Breast epithelium (tissue), 4 donors: ENCODE measurements at regions not wholly inside any gene's neighbourhood (a gene's known extent, or its start where the extent isn't known, plus 50 kb on each side); places are given as distances from the start of the nearest gene placed in this dataset.

Experiments used
- DNase-seq, 2 donors: peaks; one replicate each; pipeline ENCODE4 v3.0.0-alpha.2; 2019; ENCODE audit warnings: low spot score in 2 of 2
- H3K27ac ChIP-seq, 2 donors: fragments of 200-600 bp; sonication (generic) in 1 of 2; one replicate each; pipeline ENCODE4 v1.5.1; 2016 to 2019; ENCODE audit warnings: mild to moderate bottlenecking in 1 of 2
- H3K27me3 ChIP-seq, 2 donors: fragments of 200-600 bp; sonication (generic) in 1 of 2; one replicate each; pipeline versions ENCODE4 v1.5.1 to v1.6.0; 2017 to 2019; ENCODE audit warnings: control low read depth in 1 of 2, mild to moderate bottlenecking in 1 of 2
- H3K36me3 ChIP-seq: fragments of 200-600 bp; one replicate; pipeline ENCODE4 v1.5.1; 2019
- H3K4me1 ChIP-seq, 2 donors: fragments of 200-600 bp; sonication (generic); one replicate each; pipeline ENCODE4 v1.5.1; 2016 to 2019; ENCODE audit warnings: control low read depth in 1 of 2
- H3K4me3 ChIP-seq, 3 donors: fragments of 200-600 bp; sonication (generic); 1 replicate in 2 of 3; 2 replicates in 1 of 3; pipeline ENCODE4 v1.5.1; 2016 to 2019; ENCODE audit warnings: mild to moderate bottlenecking in 3 of 3, moderate library complexity in 2 of 3
- H3K9me3 ChIP-seq, 2 donors: fragments of 200-600 bp; sonication (generic) in 1 of 2; one replicate each; pipeline ENCODE4 v1.5.1; 2016 to 2019; ENCODE audit warnings: control low read depth in 1 of 2
- POLR2A ChIP-seq: fragments of 450-650 bp; IDR thresholded peaks from one replicate; pipeline ENCODE4 v1.6.1; 2016; ENCODE audit warnings: antibody characterized with exemption, mild to moderate bottlenecking, moderate library complexity
- POLR2AphosphoS5 ChIP-seq, 3 donors: sonication (generic); formaldehyde crosslinking; IDR thresholded peaks; one replicate each; pipeline ENCODE4 v1.6.1; 2017; ENCODE audit warnings: antibody characterized with exemption in 3 of 3
- intact Hi-C: fragments of 100-400 bp; cut with DNase I; formaldehyde crosslinking; loops from one replicate; pipeline ENCODE4 v1.15.1; 2023; ENCODE audit warnings: low total_unique reads
- TF ChIP-seq, protein P1 (sequence below), 3 donors: fragments of 450-650 bp; IDR thresholded peaks; one replicate each; pipeline ENCODE4 v1.5.1; 2016 to 2017; ENCODE audit warnings: antibody characterized with exemption in 3 of 3, mild to moderate bottlenecking in 3 of 3, moderate library complexity in 3 of 3

DNA sequence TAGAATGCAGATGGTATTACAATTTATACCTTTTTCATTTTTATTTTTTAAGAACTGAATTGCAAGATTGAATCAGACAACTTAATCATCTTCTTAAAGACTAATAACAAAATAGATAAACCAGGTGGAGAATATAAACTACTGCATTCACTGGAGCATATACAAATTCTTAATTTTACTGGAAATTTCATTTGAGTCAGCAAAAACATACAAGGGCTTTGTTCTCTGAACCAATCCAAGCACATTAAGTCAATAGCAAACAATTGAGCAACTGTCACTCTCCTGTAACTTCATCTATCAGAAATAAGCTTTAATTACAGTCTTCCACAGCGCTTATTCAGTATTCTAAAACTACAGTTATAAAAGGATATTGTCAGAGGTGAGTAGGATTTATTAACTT is 167.4 kb upstream of the OBI1 start:
- no peaks in the 10 kb centered on the region for H3K9me3 ChIP-seq
- H3K4me1 ChIP-seq, result no peaks in the 10 kb centered on the region
- no peaks in the 10 kb centered on the region for H3K27me3 ChIP-seq
- H3K27ac ChIP-seq, result no peak overlapping the region
- no peak for TF ChIP-seq POLR2AphosphoS5 (IDR thresholded peaks at IDR 0.05)
- TF ChIP-seq, protein P1, sequence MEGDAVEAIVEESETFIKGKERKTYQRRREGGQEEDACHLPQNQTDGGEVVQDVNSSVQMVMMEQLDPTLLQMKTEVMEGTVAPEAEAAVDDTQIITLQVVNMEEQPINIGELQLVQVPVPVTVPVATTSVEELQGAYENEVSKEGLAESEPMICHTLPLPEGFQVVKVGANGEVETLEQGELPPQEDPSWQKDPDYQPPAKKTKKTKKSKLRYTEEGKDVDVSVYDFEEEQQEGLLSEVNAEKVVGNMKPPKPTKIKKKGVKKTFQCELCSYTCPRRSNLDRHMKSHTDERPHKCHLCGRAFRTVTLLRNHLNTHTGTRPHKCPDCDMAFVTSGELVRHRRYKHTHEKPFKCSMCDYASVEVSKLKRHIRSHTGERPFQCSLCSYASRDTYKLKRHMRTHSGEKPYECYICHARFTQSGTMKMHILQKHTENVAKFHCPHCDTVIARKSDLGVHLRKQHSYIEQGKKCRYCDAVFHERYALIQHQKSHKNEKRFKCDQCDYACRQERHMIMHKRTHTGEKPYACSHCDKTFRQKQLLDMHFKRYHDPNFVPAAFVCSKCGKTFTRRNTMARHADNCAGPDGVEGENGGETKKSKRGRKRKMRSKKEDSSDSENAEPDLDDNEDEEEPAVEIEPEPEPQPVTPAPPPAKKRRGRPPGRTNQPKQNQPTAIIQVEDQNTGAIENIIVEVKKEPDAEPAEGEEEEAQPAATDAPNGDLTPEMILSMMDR (IDR thresholded peaks at IDR 0.05), result no peak
- no peak for TF ChIP-seq POLR2A
- DNase-seq, result no peak
- H3K36me3 ChIP-seq, result no peaks in the 10 kb centered on the region
- no peak overlapping the region for H3K4me3 ChIP-seq
- intact Hi-C loops, result no loop called here

DNA sequence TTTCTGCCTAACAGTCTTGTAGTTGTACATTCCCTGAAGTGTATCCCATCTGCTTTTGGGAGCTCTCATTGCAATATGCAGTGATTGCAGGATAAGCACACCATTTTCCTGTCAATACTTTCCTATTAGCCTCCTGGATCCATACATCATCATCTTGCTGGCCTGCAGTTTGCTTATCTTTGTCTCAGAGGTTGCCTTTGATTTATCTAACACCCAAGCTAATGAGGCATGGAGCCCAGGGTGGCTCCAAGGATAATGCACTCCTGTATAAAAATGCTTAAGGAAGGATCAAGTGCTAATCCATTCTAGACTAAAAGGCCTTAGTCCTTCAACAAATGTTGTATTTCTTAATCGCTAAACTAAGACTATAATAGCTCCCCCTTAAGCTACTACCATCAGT is 161.6 kb upstream of the OBI1 start:
- no peak for DNase-seq
- no peak overlapping the region for H3K27ac ChIP-seq
- H3K36me3 ChIP-seq, result no peaks in the 10 kb centered on the region
- TF ChIP-seq POLR2AphosphoS5 (IDR thresholded peaks at IDR 0.05) (no peak), POLR2A (no peak)
- TF ChIP-seq, protein P1 (IDR thresholded peaks at IDR 0.05), result no peak
- intact Hi-C loops, result no loop called here
- H3K4me3 ChIP-seq, result no peak overlapping the region
- no peaks in the 10 kb centered on the region for H3K27me3 ChIP-seq
- no peaks in the 10 kb centered on the region for H3K4me1 ChIP-seq
- H3K9me3 ChIP-seq, result no peaks in the 10 kb centered on the region

DNA sequence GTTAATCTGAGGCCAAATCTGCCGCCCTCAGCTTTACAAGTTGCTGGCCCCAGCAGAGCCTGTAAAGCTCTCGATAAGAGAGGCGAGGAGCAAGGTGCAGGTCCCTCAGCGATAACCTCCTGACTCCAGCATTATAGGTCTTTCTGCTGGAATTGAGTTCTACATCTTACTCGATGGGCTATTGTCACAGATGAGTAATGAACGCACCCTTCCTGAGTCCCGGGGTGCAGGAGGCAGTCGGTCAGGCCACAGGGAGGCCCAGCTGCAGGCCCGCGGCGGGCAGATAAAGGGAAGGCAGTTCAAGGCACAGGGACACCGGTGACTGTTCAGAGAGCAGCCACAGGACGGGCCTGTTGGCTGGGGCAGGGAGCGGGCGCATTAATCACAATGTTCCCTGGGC is 157.6 kb upstream of the OBI1 start:
- Histone ChIP-seq H3K4me1 (no peaks in the 10 kb centered on the region), H3K27me3 (no peaks in the 10 kb centered on the region), H3K4me3 (no peak overlapping the region), H3K9me3 (no peaks in the 10 kb centered on the region), H3K36me3 (no peaks in the 10 kb centered on the region), H3K27ac (no peak overlapping the region)
- TF ChIP-seq POLR2AphosphoS5 (IDR thresholded peaks at IDR 0.05) (no peak), POLR2A (no peak)
- TF ChIP-seq, protein P1 (IDR thresholded peaks at IDR 0.05), result no peak
- intact Hi-C loops, result no loop called here
- no peak for DNase-seq

DNA sequence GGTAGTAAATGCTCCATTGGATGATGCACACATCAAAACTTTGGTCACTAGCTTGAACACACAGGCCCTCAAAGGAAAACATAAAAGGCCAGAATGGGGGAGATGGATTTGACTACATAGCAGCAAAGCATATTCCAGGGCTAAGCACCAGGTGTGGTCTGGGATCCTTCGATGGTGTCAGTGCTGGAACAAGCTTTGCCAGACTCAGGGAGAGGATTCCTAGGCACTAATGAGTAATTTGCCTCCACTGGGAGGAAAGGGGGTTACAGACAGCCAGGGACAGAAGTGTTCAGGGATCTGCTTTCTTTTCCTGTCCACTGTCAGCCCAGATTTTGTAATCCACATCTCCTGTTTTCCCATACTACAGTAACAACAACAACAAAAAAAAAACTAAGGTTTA is 157.2 kb upstream of the OBI1 start:
- DNase-seq, result no peak
- Histone ChIP-seq H3K27me3 (no peaks in the 10 kb centered on the region), H3K4me3 (no peak overlapping the region), H3K4me1 (no peaks in the 10 kb centered on the region), H3K36me3 (no peaks in the 10 kb centered on the region), H3K9me3 (no peaks in the 10 kb centered on the region), H3K27ac (no peak overlapping the region)
- TF ChIP-seq, protein P1 (IDR thresholded peaks at IDR 0.05), result no peak
- TF ChIP-seq POLR2AphosphoS5 (IDR thresholded peaks at IDR 0.05), result no peak
- TF ChIP-seq POLR2A, result no peak
- intact Hi-C loops, result no loop called here

DNA sequence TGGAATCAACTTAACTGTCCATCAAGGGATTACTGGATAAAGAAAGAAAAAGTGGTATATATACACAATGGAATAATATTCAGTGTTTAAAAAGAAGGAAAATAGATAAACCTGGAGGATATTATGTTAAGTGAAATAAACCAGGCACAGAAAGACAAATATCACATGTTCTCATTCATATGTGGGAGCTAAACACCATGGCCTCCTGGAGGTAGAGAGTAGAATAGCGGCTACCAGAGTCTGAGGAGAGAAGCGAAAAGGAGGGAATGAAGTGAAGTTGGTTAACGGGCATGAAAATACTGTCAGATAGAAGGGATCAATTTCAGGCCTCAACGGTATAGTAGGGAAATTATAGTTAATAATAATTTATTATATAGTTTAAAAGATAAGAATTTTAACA is 147.5 kb upstream of the OBI1 start:
- H3K36me3 ChIP-seq, result no peaks in the 10 kb centered on the region
- intact Hi-C loops, result no loop called here
- no peak for DNase-seq

More for the DNA sequence above, 147.5 kb upstream of the OBI1 start:
- Histone ChIP-seq H3K27me3 (no peaks in the 10 kb centered on the region), H3K27ac (no peak overlapping the region), H3K4me3 (no peak overlapping the region), H3K4me1 (no peaks in the 10 kb centered on the region), H3K9me3 (no peaks in the 10 kb centered on the region)
- TF ChIP-seq, protein P1 (IDR thresholded peaks at IDR 0.05), result no peak
- TF ChIP-seq POLR2AphosphoS5 (IDR thresholded peaks at IDR 0.05) (no peak), POLR2A (no peak)
